ENCODE measurements at regions not wholly inside any gene's neighbourhood (a gene's known extent, or its start where the extent isn't known, plus 50 kb on each side); places are given as distances from the start of the nearest gene placed in this dataset.
"Not testable (repeated sequence)": the region's sequence is repeated elsewhere in the genome, so short reads cannot be mapped to it uniquely, and the experiment has no call there.

GRCh38 chr4:27638163-27638915 is 777.7 kb downstream of the STIM2 start:
- DNase-seq (ENCODE audit: low spot score) = no peak

- no peak for DNase-seq (ENCODE audit: low spot score)
Observed at GRCh38 chr4:27643101-27643500, 782.5 kb downstream of the STIM2 start.

DNA sequence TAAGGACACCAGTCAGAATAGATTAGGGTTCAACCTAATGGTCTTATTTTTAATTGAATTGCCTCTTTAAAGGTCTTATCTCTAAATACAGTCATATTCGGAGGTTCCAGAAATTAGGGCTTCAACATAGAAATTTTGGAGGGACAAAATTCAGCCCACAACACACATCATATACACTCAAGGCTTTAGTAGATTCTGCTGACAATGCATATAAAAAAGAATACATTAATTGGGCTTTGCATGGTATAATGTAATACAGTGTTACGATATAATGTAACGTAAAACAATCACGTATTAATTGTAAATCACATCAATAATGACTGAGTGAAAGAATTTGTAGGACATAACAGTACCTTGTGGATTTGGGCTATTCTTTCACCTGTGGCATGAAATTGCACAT is 787.8 kb downstream of the STIM2 start:
- no peak for DNase-seq (ENCODE audit: low spot score)

DNA sequence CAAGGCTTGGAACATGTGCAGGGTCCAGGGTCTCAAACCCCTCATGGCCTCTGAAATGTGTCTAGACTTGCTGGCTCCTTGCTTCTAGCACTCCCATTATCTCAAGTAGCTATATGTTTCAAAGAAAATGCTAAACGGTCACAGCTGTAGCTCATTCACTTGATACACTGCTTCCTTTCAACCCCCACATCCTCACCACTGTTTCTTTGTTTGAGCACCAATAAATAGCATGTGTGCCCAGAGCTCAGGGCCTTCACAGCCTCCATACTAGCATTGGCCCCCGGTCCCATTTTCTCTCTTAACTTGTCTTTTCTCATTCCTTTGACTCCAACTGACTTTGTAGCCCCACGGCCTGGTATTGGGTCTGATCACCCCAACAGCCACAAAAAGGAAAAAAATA is 801.8 kb downstream of the STIM2 start:
- no peak for DNase-seq (ENCODE audit: low spot score)

GRCh38 chr4:27666943-27667342 is 806.3 kb downstream of the STIM2 start:
- DNase-seq (ENCODE audit: low spot score) = no peak

GRCh38 chr4:27668001-27668400 is 807.4 kb downstream of the STIM2 start:
- DNase-seq (ENCODE audit: low spot score) = no peak

- no peak for DNase-seq (ENCODE audit: low spot score)
Observed at GRCh38 chr4:27678027-27678426, 817.4 kb downstream of the STIM2 start.

DNA sequence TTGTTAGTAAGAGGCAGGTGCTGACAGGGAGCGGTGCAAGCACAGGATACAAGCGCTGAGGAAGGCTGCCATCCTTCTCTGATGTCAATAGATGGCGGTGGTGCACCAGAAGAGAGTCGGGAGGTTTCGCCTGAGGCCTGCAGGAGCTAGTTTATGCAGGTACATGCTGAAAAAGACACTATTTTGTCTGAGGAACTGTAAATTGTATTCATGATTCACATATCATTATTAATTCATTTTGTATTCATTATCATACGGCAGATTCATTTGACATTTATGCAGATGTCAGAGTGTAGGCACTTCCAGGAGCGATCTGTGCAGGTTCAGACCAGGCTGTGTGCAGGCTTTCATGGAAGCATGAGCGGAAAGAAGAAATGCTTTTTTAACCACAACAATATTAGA is 824.0 kb downstream of the STIM2 start:
- peak; percentile 51 for DNase-seq (ENCODE audit: low spot score)

- DNase-seq (ENCODE audit: low spot score) = no peak
Observed at GRCh38 chr4:27685091-27685490, 824.5 kb downstream of the STIM2 start.

DNA sequence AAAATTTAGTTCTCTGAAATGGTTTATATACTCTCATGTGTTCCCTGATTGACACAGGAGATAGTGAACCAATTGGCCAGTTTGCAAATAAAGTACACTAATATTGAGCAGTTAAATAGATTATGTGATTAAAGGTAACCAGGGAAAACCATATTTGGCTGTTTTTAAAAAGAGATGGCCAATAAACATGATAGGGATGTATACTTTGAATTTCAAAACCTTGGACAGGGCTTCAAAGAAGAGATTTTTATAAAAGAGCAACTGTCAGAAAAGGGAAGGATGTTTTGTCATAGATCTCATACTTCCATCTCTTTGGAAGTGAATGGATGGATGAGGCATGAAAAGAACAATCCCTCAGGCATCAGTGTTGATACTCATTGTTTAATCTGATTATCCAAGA is 825.3 kb downstream of the STIM2 start:
- DNase-seq (ENCODE audit: low spot score) = no peak

DNA sequence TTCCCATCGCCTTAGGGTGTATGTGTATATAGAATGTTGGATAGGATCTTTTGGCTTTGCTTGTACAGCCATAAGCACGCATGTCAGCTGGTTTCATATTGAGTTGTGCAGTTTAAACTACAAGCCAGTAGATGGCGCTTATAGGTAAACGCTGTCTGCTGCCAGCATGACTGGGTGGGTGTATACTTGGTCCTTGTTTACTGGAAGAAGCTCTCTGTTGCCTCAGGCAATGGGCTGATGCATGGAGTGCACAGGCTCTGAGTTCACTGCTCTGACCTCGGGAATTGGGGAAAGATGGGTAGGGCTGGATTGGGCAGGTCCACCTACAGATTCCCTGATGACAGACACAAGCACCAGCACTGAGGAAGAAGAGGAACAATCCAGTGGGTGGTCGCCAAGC is 831.5 kb downstream of the STIM2 start:
- DNase-seq (ENCODE audit: low spot score) = peak; percentile 7

DNA sequence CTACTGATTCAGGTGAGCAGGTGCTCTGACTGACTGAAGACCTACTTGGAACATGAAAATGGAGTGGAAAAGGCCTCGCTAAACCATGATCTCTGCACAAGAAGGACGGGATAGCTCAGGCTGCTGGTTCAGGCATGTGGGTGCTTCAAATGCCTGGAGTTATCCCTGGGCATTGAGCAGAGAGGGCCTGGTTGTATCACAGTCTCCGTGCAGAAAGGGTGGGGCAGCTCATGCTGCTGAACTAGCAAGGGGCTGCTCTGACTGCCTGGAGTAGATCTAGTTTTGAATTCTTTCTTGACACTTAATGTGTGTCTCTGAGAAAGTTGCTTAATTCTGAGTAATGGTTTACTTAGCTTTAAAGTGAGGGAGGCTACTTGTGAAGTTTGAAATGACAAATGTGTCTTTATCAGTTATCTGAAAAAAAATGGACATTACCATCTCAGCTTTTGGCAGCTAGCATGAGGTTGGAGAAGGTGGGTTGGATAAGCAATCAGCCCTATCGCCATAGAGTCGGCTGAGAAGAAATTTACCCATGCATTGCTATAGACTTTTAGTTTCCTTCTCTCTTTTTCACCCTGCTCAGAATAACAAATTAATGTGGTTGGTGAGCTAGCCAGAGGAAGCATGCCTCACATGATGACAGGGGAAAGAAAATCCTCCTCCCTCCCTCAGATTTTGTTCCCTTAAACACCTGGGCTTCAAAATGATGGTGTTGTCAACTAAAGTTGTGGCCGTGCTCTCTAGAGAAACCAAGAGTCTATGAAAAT is 832.4 kb downstream of the STIM2 start:
- no peak for DNase-seq (ENCODE audit: low spot score)

DNA sequence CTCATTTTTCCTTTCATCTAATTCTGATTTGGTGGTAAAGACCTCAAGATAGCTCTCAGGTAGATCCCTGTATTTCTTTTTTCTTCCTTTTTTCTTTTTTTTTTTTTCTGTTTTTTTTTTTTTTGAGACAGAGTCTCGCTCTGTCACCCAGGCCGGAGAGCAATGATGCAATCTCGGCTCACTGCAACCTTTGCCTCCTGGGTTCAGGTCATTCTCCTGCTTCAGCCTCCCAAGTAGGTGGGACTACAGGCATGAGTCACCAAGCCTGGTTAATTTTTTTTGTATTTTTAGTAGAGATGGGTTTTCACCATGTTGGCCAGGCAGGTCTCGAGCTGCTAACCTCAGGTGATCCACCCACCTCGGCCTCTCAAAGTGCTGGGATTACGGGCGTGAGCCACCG is 835.6 kb downstream of the STIM2 start:
- not testable (repeated sequence) for DNase-seq (ENCODE audit: low spot score)

DNA sequence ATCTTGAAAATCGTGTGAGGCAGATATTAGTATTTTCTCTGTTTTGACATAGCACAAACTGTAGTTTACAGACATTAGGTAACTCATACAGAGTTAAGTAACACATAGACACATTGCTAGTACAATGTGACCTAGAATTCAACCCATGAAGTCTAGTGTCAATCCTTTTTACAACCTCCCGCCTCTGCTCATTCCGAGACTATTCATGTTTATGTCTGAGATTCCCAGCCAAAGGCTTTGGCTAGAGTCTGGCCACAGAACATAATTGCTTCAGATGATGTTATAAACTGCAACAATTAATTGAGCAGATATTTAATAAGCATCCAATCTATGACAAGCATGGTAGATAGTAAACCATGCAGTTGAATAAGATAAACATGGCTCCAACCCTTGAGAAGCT is 841.0 kb downstream of the STIM2 start:
- DNase-seq (ENCODE audit: low spot score) = no peak

DNA sequence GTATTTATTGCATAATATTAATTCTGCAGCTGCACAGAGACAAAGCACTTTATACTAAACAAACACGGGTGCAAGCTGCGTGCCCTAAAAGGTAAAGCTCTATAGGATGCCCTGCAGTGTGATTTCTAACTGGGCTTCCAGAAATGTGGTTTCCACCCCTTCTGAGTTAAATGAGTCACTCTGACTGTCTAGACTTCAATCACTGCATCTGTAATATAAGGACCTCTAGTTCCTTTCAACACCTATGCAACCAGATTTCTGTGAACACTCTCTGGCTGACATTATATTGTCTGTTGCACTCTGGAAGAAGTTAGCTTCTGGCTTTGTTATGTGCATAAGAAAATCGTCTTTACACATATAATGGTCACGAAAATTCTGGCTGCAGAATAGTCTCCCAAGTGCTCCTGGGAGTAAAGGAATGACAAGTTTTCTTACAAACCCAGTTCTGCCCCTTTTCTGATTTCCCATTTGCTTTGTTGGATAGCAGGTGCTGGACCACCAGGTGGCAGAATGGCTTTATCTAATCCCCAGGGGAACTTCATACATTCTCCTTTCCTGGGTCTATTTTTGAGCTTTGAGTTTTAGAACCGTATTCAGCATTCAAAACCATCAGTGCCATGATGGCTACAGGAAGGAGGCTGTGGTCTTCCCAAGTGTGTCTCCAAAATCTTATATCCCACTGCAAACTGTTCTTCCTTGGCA is 842.2 kb downstream of the STIM2 start:
- DNase-seq (ENCODE audit: low spot score) = no peak

DNA sequence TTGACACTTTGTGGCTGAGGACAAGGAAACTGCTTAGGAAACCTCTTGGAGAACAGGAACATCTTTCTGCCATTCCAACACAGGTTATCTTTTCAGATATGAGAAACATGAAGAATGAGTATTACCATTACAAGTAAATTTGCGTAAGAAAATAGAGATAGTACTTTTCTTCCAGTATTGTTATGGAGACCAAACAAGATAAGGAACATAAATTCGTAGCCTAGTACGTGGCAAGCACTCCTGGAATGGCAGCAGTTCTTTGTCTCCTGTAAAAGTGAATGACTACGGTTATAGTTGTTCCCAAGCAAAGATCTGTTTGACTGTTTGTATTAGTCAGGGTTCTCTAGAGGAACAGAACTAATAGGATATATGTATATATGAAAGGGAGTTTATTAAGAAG is 843.1 kb downstream of the STIM2 start:
- no peak for DNase-seq (ENCODE audit: low spot score)

- no peak for DNase-seq (ENCODE audit: low spot score)
Observed at GRCh38 chr4:27711041-27711440, 850.4 kb downstream of the STIM2 start.

GRCh38 chr4:27714073-27714472 is 853.4 kb downstream of the STIM2 start:
- no peak for DNase-seq (ENCODE audit: low spot score)

DNA sequence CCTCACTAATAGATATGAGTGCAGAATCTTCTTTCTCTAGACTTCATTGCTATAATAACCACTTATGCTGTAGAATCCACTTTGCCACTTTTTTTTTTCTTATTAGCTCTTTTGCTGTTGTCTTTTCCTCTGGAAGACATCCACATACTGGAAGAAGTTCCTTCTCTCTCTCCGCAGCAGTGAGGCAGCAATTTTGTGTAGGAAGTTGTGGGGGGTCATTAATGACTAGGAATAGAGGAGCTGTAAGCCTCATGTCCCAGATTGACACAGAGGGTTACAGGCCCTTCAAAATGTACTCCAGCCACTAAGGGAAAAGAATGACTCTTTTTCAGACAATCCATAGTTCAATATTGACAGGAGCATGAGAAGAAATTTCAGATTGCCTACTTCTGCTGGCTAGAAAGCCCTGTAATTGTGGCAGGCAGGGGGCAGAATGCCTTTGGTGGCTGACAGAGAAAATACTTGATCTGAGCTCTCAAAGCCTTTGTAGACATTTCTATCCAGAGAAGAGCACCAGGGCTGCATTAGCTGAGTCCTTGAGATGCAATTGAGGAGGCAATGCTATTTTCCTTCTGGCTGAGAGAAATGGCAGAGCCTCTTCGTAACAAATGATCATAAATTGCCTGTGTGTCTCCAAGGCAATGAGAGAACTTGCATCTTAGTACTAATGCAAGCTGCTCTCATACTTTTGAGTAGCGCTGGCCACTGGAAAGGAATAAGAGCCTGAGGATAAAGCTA is 856.2 kb downstream of the STIM2 start:
- DNase-seq (ENCODE audit: low spot score) = no peak

GRCh38 chr4:27717431-27717755 is 856.8 kb downstream of the STIM2 start:
- DNase-seq (ENCODE audit: low spot score) = no peak

DNA sequence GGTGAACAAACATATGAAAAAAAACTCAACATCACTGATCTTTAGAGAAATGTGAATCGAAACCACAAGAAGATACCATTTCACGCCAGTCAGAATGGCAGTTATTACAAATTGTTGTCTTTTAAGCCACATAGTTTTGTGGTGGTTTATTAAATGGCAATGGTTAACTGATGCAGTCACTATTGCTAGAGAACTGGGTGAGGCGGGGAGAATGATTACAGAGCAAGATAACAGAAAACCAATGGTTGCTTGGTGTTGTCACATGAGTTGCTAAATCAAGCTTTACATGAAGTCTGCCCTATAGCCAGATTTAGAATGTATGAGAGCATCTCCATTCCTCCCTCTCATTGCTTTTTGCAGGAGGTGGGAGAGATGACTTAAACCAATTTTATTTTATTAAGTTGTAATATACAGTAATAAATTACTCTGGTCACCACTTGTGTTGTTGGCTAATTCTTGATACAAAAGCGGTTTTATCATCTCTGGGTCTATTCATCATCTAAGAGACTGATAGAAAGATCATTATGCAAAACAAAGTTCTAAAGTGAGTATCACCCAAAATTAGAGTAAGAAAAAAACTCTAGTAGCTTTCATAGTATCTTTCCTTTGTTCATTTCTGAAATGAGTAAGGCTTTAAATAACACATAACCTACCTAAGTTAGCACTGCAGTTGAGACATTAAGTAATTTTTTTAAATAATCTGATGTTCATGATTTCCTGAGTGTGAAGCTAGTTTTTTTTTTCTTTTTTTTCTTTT is 859.5 kb downstream of the STIM2 start:
- DNase-seq (ENCODE audit: low spot score) = no peak

DNA sequence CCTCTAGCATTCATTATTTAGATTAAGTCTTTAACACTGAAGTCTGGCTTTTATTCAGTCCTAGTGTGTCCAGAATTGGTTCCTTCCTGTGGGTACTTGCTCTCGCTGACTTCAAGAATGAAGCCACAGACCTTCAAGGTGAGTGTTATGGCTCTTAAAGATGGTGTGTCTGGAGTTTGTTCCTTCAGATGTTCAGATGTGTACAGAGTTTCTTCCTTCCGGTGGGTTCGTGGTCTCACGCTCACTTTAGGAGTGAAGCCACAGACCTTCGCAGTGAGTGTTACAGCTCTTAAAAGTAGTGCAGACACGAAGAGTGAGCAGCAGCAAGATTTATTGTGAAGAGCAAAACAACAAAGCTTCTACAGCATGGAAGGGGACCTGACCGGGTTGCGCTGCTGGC is 860.6 kb downstream of the STIM2 start:
- no peak for DNase-seq (ENCODE audit: low spot score)
